K562 (cell line): ENCODE measurements at regions not wholly inside any gene's neighbourhood (a gene's known extent, or its start where the extent isn't known, plus 50 kb on each side); places are given as distances from the start of the nearest gene placed in this dataset.

Source experiments
- ATAC-seq: fragments of 200-7000 bp; cut with Tn5 transposase; 3 replicates; pipeline ENCODE4 v1.9.1; 2020; ENCODE audit warnings: moderate library complexity
- BruUV-seq: library from RNA; stranded (reverse); fragments of 400-500 nt; replicated peaks from 2 replicates; lab custom pipeline; 2021; lab: Mats Ljungman, UMichigan
- CTCF ChIA-PET: fragments of 300-600 bp; formaldehyde crosslinking; extraction: SDS; loops from one replicate; lab custom pipeline; 2021; ENCODE audit warnings: low intra/inter-chr PET ratio; lab: Yijun Ruan, JAX
- POLR2A ChIA-PET: fragments of 300-600, 350-650 bp; sonication (Branson Sonifier 250); formaldehyde crosslinking; extraction: SDS; loops from one replicate; lab custom pipeline; 2021; ENCODE audit warnings: antibody characterized with exemption, inconsistent platforms; lab: Yijun Ruan, JAX
- DNase-seq, 4 experiments: peaks; one replicate each; pipeline versions ENCODE4 v3.0.0 to v3.0.0-alpha.2; 2011 to 2018; ENCODE audit warnings: low spot score in 3 of 4, mixed read lengths in 3 of 4; ENCODE audit errors: extremely low read depth in 1 of 4
- FAIRE-seq: peaks from 2 replicates; lab custom pipeline; 2011; peaks lifted over from hg19 to GRCh38; lab: Jason Lieb, UNC
- H2AFZ ChIP-seq: 2 replicates; pipeline ENCODE4 v1.6.0; 2011; ENCODE audit warnings: low read depth, low read length, control low read depth, inconsistent platforms
- H3K27ac ChIP-seq: fragments of 200-600 bp; 3 replicates; pipeline ENCODE4 v1.8.0; 2011; ENCODE audit warnings: low read depth, mild to moderate bottlenecking, control low read depth, inconsistent platforms, low read length, moderate library complexity, mixed read lengths; ENCODE audit errors: extremely low read depth
- H3K27me3 ChIP-seq, 2 experiments: fragments of 300-600 bp in 1 of 2; 2 replicates in 1 of 2; 3 replicates in 1 of 2; pipeline versions ENCODE4 v1.6.0 to v1.8.0; 2011; ENCODE audit warnings: inconsistent platforms in 2 of 2, low read length in 2 of 2, mild to moderate bottlenecking in 1 of 2, mixed read lengths in 1 of 2, moderate library complexity in 1 of 2; ENCODE audit not compliant: control insufficient read depth in 2 of 2, insufficient read depth in 2 of 2
- H3K36me3 ChIP-seq: fragments of 300-600 bp; 3 replicates; pipeline ENCODE4 v1.8.0; 2011; ENCODE audit warnings: mild to moderate bottlenecking, low read length, inconsistent platforms; ENCODE audit not compliant: control insufficient read depth, insufficient read depth
- H3K4me1 ChIP-seq, 2 experiments: fragments of 200-600 bp in 1 of 2; replicated peaks in 1 of 2; 2 replicates in 1 of 2; 3 replicates in 1 of 2; pipeline versions ENCODE4 v1.5.1 to v1.8.0; 2011; ENCODE audit warnings: inconsistent platforms in 2 of 2, low read length in 2 of 2, mild to moderate bottlenecking in 1 of 2, mixed read lengths in 1 of 2, moderate library complexity in 1 of 2; ENCODE audit not compliant: control insufficient read depth in 2 of 2, insufficient read depth in 2 of 2
- H3K4me2 ChIP-seq: 2 replicates; pipeline ENCODE4 v1.6.1; 2011; ENCODE audit warnings: low read length, control low read depth, inconsistent platforms, mixed read lengths; ENCODE audit not compliant: insufficient read depth
- H3K4me3 ChIP-seq: fragments of 200-600 bp; sonication (generic), shearing (Covaris generic); 2 replicates; pipeline ENCODE4 v1.5.1; 2016; ENCODE audit warnings: control low read depth, inconsistent platforms
- H3K79me2 ChIP-seq: fragments of 200-600 bp; 3 replicates; pipeline ENCODE4 v1.8.0; 2011; ENCODE audit warnings: low read length, inconsistent platforms; ENCODE audit not compliant: control insufficient read depth, insufficient read depth
- H3K9ac ChIP-seq, 2 experiments: 2 replicates each; pipeline versions ENCODE4 v1.6.0 to v1.6.1; 2011; ENCODE audit warnings: low read depth in 2 of 2, low read length in 2 of 2, control low read depth in 1 of 2, inconsistent platforms in 1 of 2, mild to moderate bottlenecking in 1 of 2, mixed read lengths in 1 of 2; ENCODE audit not compliant: insufficient read depth in 1 of 2
- H3K9me1 ChIP-seq: one replicate; pipeline ENCODE4 v1.6.0; 2011; ENCODE audit warnings: inconsistent platforms, mild to moderate bottlenecking, low read length, moderate library complexity; ENCODE audit not compliant: control insufficient read depth, insufficient read depth
- H3K9me3 ChIP-seq: replicated peaks from 2 replicates; pipeline ENCODE4 v1.5.1; 2011; ENCODE audit warnings: low read depth, low read length, inconsistent platforms; ENCODE audit not compliant: control insufficient read depth, insufficient read depth
- H4K20me1 ChIP-seq: replicated peaks from 2 replicates; pipeline ENCODE4 v1.6.1; 2011; ENCODE audit warnings: low read length, inconsistent platforms, mixed read lengths; ENCODE audit not compliant: control insufficient read depth, insufficient read depth
- CBFA2T3 ChIP-seq: fragments of 450-650 bp; IDR thresholded peaks from 2 replicates; pipeline ENCODE4 v1.6.1; 2017
- GTF2B ChIP-seq: IDR thresholded peaks from 2 replicates; pipeline ENCODE4 v1.6.1; 2011; ENCODE audit not compliant: insufficient read length; ENCODE audit errors: extremely low read depth
- HMBOX1 ChIP-seq: sonication (generic); IDR thresholded peaks from 2 replicates; pipeline ENCODE4 v1.6.1; 2016
- HNRNPLL ChIP-seq: fragments of 200-400 bp; formaldehyde crosslinking; IDR thresholded peaks from 2 replicates; pipeline ENCODE4 v1.6.1; 2017; ENCODE audit warnings: low read length, low read depth, mild to moderate bottlenecking; ENCODE audit not compliant: poor library complexity, severe bottlenecking
- KAT2B ChIP-seq: IDR thresholded peaks from one replicate; pipeline ENCODE4 v1.6.1; 2012; ENCODE audit warnings: low read depth, mild to moderate bottlenecking, control low read depth, inconsistent platforms, low read length, moderate library complexity
- LARP7 ChIP-seq: fragments of 450-650 bp; IDR thresholded peaks from 2 replicates; pipeline ENCODE4 v1.6.1; 2016
- NFIC ChIP-seq: fragments of 450-650 bp; IDR thresholded peaks from 2 replicates; pipeline ENCODE4 v1.6.1; 2017; ENCODE audit warnings: mild to moderate bottlenecking, inconsistent platforms
- TCFL5 ChIP-seq: fragments of 250-450 bp; sonication (Bioruptor Pico); conservative IDR thresholded peaks from 2 replicates; pipeline ENCODE4 v1.6.1; 2021; ENCODE audit warnings: mild to moderate bottlenecking, moderate library complexity, matching md5 sums
- TFAM ChIP-seq: fragments of 250-450 bp; sonication (Bioruptor Pico); conservative IDR thresholded peaks from 2 replicates; pipeline ENCODE4 v1.5.0; 2021; ENCODE audit warnings: mild to moderate bottlenecking, moderate library complexity
- UBTF ChIP-seq, 2 experiments: IDR thresholded peaks; 2 replicates each; pipeline ENCODE4 v1.6.1; 2012; ENCODE audit warnings: improper control_type of control experiment in 2 of 2, low read depth in 2 of 2, low read length in 2 of 2, borderline replicate concordance in 1 of 2
- ZNF12 ChIP-seq: sonication (generic); formaldehyde crosslinking; IDR thresholded peaks from 2 replicates; pipeline ENCODE4 v1.4.0; 2020; ENCODE audit warnings: mild to moderate bottlenecking, missing genetic modification reagents
- WGBS: fragments of 100-300 bp; shearing (Covaris generic); methylation state at CpG from one replicate; pipeline ENCODE4 v1.1.6; 2016; ENCODE audit warnings: low coverage, mixed read lengths; ENCODE audit not compliant: insufficient coverage; ENCODE audit errors: missing lambda C conversion rate; 5-methylcytosine and 5-hydroxymethylcytosine counted together
- in situ Hi-C: fragments of 300-500 bp; cut with MboI; formaldehyde crosslinking; loops from 4 replicates; pipeline ENCODE4 v1.15.0; 2018; ENCODE audit warnings: inconsistent platforms, mixed read lengths
- intact Hi-C: fragments of 100-400 bp; cut with micrococcal nuclease; formaldehyde crosslinking; loops from 2 replicates; pipeline ENCODE4 v1.14.2; 2022

GRCh38 chr9:117929868-117930267 is 225.7 kb downstream of the TLR4 start:
- CTCF ChIA-PET, result no interaction called here

More at GRCh38 chr9:117929868-117930267, 225.7 kb downstream of the TLR4 start:
- Histone ChIP-seq H2AFZ (no peak overlapping the region), H3K27me3 (no peaks in the 10 kb centered on the region), H3K4me1 (no peaks in the 10 kb centered on the region), H3K9ac (no peak overlapping the region), H3K9me3 (no peaks in the 10 kb centered on the region), H3K27ac (no peak overlapping the region), H3K79me2 (no peaks in the 10 kb centered on the region), H3K4me2 (no peak overlapping the region), H3K9me1 (no peaks in the 10 kb centered on the region), H3K36me3 (no peaks in the 10 kb centered on the region), H3K4me3 (no peak overlapping the region), H4K20me1 (no peaks in the 10 kb centered on the region)
- no peak for DNase-seq
- FAIRE-seq, result no peak
- POLR2A ChIA-PET, result no interaction called here
- ATAC-seq, result no peak
- in situ Hi-C loops (no loop called here), intact Hi-C loops (no loop called here)
- TF ChIP-seq HMBOX1 (no peak), UBTF (IDR thresholded peaks at IDR 0.05; ENCODE audit: borderline replicate concordance in 1 of 2, low read depth in 2 of 2, low read length in 2 of 2) (no peak), ZNF12 (CRISPR knock-in tag) (no peak), NFIC (no peak), TCFL5 (CRISPR knock-in tag) (no peak), HNRNPLL (no peak), CBFA2T3 (no peak), TFAM (CRISPR knock-in tag) (no peak), KAT2B (no peak), LARP7 (no peak), GTF2B (no peak)
- WGBS, result 0% methylated on average over 1 of the region's 1 CpG
- BruUV-seq, result no TSS peak
